ENCODE measurements at regions not wholly inside any gene's neighbourhood (a gene's known extent, or its start where the extent isn't known, plus 50 kb on each side); places are given as distances from the start of the nearest gene placed in this dataset.
"Not testable (repeated sequence)": the region's sequence is repeated elsewhere in the genome, so short reads cannot be mapped to it uniquely, and the experiment has no call there.

DNA sequence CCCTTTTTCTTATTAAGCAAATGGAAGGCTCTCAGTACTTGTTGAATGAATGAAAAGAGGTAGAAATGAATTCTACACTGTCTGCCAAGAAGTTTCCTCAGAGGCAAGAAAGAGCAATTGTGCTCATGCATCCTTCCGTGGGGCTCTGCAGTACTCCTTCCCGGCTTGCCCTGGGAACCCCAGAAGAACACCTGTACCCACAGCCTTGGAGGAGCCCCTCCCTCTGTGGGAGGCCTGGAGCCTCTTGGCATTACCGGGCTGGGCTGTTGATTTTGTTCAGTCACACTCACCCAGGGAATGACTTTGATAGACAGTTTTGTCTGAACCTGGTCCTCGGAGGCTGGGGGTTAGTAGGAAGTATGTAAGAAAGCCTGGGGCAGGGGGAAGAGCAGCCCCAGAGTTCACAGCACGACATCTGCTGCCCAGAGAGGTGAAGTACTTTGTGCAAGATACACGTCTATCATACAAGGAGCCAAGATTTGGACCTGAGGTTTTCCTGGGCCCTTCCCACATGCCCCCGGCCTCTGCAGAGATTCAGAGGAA, 134.8 kb upstream of the GDF10 start:
- no peak for DNase-seq (ENCODE audit: low read depth in 1 of 2, low spot score in 1 of 2)

DNA sequence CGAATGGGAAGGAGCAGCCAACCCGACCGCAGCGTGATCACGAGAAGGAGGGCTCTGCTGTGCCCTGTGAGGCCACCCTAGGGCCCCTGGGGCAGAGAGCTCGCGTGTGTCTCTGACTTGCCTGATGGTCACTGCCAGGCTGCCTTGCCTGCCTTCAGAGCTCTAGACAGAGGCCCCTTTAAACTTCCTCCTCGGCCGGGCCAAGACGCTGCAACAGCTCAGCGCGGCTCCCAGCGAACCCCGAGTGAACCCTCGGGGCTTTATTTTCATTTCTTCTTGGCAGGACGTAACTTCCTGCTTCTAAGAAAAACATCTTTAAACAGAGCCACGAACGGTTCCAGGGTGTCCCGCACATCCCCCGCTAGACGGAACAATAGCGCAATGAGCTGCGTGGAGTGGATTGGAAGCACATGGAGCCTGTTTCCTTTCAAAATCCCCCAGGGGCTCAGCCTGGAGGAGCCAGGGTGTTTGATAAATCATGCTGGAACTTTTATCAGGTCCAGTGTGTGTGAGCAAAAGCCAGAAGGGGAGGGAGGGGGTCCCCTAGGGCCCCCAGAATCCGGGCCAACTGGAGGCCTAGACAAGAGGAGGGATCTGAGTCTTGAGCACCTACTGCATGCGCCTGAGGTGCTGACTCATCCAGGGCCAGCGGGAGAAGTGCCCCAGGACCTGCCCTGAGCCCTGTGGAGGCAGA, 134.1 kb upstream of the GDF10 start:
- peak in 1 of 2 donors; percentile 27 for DNase-seq (ENCODE audit: low read depth in 1 of 2, low spot score in 1 of 2)

DNA sequence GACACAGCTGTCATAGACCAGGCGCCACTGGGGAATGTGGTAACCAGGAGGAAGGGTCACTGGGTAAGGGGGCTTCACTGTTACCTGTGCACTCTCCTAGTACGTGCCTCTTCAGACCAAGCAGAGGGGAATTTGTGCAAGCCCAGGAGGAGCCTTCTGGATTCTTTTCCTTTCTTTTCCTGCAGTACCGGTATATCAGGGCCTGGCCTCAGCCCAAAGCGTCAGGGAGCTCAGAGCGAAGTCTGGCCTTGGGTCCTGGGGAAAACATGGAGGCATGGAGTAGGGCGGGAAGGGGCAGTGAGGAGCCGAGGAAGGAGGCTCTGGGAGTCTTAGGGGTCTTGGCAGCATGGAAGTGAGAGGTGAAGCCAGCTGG, 133.6 kb upstream of the GDF10 start:
- no peak for DNase-seq (ENCODE audit: low read depth in 1 of 2, low spot score in 1 of 2)

DNA sequence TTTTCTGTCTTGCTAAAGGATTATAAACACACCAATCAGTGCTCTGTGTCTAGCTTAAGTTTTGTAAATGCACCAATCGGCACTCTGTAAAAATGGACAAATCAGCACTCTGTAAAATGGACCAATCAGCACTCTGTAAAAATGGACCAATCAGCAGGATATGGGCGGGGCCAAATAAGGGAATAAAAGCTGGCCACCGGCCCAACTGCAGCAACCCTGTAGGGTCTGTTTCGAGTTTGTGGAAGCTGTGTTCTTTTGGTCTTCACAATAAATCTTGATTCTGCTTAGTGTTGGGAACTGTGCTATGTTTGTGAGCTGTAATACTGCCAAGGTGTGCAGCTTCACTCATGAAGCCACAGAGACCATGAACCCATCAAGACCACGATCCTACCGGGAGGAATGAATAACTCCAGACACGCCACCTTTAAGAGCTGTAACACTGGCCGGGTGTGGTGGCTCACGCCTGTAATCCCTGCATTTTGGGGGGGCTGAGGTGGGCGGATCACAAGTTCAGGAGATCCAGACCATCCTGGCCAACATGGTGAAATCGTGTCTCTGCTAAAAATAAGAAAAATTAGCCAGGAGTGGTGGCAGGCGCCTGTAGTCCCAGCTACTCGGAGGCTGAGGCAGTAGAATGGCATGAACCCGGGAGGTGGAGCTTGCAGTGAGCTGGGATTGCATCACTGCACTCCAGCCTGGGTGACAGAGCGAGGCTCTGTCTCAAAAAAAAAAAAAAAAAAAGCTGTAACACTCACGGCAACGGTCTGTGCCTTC, 133.0 kb upstream of the GDF10 start:
- not testable (repeated sequence) for DNase-seq (ENCODE audit: low read depth in 1 of 2, low spot score in 1 of 2)

DNA sequence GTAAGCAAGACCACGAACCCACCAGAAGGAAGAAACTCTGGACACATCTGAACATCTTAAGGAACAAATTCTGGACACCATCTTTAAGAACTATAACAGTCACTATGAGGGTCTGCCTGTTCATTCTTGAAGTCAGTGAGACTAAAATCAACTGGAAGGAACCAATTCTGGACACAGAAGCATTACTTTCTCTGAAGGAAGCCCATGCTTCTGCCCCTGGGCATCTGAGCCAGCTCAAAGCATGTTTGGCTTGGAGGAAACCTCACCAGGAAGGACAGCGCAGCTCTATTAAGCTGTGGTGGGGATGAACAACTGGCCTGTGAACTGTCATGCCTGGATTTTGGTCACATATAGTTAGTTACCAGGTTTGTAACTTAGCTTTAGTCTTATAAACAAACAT, 132.4 kb upstream of the GDF10 start:
- no peak for DNase-seq (ENCODE audit: low read depth in 1 of 2, low spot score in 1 of 2)

DNA sequence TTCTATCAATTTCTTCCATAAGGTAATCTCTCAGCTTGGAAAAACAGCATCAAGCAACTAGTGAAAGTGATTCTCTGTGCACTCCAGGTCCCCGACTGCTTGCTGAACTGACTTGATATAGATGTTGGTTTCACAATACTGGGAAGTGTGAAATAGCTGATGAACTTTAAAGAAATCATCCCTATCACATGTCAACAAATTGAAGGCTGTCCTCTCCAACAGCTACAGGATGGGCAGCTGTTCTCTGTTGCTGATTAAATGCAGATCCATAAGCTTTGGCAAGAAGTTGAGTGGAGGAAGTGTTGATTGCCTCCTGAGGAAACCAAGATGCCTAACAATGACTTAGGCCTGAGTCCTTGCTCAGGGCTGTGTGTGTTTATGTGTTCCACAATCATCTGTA, 130.4 kb upstream of the GDF10 start:
- no peak for DNase-seq (ENCODE audit: low read depth in 1 of 2, low spot score in 1 of 2)

DNA sequence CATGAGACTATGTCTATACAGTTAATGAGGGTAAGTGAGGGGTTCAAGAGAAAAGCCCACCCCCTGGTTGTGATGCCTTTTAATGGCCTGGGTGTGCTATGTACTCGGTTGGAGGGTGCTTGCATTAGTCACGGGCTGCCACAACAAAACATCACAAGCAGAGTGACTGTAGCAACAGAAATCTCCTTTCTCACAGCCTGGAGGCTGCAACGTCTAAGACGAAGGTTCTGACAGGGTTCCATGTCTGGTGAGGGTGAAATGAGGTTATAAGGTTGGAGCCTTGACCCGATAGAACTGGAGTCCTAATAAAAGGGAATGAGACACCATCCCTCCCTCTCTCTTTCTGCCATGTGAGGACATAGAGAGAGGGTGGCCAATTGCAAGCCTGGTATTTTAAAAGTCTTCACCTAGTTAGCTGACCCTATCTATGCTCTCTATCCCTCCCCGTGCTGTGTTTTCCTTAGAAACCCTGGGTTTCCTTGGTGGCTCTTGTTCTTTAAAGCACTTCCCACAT, 126.0 kb upstream of the GDF10 start:
- DNase-seq (ENCODE audit: low read depth in 1 of 2, low spot score in 1 of 2), result no peak

DNA sequence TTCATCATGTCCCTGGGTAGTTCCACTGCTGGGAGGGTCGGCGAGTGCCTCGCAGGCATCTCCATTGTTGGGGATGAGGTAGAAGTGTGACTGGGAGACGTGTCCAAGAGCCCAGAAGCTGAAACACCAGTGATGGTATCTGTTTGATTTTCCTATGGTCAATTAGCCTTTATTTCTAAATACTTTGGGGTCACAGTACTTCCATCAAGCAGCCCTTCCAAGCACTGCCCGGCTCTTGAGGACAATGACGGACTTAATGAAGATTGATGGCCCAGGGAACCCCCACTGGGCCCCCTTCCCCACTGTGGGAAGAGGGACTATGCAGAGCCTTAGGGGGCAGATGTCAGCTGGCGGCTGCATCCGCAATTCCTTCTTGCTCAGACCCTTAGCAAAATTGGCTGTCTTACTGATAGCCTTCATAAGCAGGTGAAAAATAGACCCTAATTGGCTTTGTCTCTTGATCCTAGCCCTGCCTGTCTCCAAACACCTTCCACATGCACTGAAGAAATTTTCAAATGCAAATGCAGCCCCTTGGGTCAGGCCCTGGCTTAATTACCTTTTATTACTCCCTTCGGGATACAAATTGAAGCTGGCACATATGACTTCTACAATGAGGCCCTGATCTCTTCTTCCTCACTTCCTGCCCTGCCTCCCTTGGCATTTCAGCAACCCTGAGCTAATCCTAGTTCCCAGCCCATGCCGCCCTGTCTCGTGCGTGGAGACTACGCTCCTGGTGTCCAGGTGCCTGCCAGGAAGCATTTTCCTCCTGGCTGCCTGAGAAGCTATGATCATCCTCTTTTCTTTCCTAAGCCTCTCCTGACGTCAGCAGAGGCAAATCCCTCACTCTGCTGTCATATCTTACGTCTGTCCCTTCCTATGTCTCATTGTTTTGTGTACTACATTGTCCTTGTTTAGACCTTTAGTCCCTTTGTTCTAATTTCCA, 124.5 kb upstream of the GDF10 start:
- DNase-seq (ENCODE audit: low read depth in 1 of 2, low spot score in 1 of 2), result no peak

DNA sequence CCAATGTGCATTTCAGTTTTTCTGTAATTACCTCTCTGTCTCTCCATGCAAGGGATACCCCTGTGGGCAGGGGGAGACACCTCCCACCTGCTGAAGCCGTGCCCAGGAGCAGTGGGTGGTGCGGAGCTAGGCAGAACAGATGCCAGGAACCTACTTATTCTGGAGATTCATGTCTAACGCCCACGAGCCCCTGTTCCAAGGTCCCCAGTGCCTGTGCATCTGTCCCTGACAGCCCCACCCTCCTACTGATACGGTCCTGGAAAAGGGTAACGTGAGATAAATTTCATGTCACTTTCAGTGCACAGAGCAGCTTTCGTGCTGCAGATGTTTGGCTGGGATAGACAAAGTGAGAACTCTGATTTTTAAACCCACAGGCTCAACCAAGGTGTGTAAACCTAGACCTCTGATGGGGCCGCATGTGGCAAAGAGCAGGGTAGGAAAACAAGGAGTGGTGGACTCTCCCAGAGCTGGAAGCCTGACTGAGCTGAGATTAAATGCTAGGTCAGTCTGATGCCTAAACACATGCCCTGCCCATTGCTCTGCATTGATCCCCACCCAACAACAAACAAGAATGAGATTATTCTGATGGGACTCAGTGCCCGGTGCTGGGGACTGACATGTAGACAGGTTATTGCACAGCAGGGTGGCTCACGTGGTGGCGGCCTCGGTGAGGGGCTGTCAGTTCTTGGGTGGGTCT, 123.6 kb upstream of the GDF10 start:
- DNase-seq (ENCODE audit: low read depth in 1 of 2, low spot score in 1 of 2), result no peak

DNA sequence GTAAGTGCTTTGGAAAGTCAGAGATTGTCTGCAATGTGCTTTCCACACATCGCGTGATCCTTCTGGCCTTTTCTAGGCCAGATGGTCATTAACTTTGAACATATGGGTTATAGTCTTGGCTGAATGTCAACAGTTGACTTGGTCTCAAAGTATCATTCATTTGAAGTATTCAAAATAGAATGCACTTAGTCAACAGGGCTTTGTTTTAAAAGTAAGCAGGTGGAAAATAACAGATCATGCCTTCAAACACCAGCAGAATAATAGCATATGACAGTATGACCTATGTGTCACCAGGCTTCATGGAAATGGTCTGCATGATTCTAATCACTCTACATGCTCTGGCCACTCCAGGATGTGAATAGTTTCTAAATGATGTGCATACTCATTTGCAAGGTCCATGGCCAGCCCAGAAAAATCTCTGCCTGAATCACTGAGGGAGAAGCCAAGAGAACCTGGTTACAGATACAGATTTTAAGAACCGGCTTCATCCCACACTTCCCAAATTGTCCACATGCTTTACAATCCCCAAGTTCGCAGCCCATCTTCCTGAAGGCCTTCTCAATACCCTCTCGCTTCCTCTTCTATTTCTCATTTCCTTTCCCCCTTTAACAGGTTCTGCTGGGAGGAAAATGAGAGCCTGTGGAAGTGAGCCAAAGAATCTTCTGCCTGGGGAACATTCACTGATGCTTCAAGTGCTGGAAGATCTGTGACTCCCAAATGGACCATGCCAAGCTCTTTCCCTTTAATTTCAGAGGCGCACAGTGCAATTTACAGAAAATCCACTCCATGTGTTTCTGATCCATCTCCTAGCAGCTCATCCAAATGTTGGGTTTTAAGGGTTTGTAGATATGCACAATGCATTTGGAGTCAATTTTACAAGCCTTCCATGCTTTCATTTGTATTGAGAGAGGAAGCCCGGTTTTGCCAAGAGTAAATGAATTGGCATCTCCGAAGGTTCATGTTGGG, 122.8 kb upstream of the GDF10 start:
- DNase-seq (ENCODE audit: low read depth in 1 of 2, low spot score in 1 of 2), result no peak

DNA sequence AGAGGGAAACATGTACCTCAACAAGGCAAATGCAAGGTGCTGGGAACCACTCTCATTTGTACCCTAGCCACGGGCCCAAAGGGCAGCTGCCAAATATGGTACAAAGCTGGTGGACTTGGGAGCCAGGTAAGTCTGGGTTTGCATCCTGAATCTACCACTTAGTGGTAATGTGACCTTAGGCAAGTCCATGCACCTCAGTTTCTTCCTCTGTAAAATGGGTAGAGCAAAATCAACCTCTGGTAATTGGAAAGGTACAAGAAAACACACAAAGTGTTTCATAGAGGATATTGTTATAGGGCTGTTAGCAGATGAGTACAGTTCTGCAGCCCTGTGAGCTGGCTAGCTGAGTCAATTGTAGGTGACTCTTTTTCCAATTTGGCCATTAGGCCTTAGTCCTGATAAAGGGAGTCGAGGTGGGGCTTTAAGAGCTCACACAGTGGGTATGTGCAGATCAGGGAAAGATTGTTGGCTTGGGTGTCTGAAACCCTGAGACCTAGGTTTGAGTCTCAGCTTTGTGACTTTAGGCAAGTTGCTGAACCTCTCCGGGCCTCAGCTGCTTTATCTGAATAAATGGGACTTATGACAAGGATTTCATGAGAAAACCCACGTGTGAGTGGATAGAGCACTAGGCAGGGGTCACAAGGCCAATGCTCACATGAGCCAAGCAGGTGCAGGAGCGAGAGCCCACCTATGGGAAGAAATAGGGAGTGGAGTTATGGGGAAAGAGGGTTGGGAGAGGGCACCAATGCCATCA, 121.3 kb upstream of the GDF10 start:
- DNase-seq (ENCODE audit: low read depth in 1 of 2, low spot score in 1 of 2), result no peak

DNA sequence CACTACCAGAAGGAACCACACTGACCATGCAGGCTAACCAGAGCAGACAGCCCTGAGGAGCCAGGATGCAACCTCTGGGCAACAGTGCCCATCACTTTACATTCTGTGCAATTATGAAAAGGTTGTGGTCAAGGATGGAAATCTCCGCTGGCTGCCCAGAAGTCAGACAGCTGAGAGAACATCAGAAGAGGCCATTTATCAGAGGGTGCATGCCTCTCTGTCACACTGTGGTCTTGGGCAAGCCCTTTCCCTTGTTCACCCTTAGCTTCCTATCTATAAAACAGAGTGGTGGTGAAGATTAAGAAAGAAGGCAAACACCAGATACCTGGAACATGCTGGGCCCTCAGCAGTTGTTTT, 120.7 kb upstream of the GDF10 start:
- no peak for DNase-seq (ENCODE audit: low read depth in 1 of 2, low spot score in 1 of 2)

DNA sequence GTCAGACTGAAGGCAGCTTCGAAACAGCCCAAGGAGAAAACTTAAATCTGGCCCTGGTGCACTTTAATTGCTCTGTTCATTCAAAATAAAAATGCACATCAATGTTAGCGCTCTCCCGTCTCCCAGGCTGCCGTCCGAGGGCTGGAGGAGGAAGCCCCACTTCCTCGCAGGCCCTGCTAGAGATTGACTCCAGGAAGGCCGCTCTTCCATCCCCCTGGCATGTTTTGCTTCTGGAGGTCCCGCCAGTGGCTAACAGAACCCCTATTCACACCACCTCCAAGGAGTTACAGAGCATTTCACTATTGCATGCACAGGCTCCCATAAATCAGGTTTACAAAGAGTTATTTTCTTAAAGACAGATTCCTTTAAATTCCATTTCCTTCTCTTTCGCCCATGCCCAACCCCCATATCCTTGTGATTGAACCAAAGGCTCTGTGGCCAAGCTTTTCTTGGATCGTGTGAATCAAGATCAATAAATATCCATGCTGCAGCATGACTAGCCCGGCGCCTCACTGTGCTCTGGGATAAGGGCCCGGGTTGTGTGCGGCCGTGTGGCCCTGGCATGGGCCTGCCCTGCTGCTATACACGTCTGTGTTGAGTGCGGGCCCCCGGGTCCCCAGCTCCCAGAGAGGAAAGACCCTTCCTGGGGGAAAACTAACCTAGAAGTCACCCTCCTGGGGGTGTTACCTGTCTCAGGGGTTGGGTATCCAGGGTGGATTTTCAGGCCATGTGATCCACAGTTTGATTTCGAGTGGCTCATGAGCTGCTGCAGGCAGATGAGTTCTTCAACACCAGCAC, 118.7 kb upstream of the GDF10 start:
- DNase-seq (ENCODE audit: low read depth in 1 of 2, low spot score in 1 of 2), result no peak

DNA sequence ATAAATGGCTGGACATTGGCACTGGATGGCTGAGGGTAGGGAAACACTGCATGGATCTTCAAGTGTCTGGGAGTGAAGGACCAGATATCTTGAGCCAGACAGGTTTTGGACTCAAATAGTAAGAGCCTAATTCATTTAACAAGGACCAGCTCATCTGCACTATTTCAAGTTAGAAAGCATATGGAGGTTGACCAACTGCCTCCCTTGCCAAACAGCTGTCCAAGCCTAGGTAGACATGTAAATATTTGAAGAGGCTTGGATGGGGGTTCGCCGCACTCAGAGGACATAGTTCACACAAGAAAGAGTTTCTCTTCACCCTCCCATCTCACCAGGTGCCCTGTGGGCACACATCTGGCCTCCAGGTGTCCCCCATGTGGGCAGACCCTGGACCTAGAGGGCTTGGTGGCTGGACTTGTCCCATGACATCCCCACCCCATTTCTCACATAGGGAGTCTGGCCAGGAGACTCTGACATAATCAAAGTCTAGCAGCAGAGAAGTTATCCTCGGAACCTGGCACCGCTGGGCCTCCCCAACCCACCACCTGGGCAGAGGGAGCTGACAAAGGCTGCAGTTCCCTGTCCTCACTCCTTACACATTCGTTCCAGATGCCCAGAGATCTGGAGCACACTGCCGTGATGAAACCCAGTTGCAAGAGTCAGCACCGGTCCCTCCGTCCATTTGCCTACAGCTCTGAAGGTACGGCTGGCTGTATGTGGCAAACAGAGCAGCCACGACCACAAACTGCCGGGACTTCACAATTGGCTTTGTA, 116.9 kb upstream of the GDF10 start:
- DNase-seq (ENCODE audit: low read depth in 1 of 2, low spot score in 1 of 2), result no peak

DNA sequence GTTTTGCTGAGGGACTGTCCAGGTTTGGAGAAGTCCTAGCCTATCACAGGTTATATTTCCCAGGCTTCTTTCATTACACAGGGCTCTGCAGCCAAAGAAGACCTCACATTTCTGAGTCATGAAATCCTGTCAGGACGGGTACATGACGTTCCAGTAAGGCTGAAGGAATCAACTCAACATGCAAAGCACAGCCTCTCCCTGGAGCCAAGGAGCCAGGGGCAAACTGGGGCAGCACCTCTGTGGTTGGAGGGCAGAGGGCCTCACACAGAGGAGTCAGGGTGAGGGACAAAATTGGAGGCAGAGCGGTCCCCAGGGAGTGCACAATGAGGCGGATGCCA, 116.3 kb upstream of the GDF10 start:
- DNase-seq (ENCODE audit: low read depth in 1 of 2, low spot score in 1 of 2), result no peak

DNA sequence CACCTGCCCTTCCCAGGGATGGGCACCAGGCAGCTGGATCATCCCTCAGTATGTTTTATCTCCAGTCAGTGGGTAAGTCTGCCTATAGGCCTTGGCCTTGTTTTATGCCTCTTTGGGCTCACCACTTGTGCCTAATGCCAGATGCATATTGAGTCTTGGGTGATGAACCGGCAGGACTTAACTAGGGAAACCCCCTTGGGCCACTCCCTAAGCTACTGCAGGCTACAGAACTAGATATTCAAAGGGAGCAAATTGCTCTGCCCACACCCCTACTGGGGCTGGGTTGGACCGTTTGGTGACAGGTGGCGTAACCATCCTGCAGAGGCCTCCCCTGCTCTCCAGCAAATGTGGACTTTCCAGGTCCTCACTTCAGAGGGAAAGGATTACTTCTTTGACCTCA, 115.7 kb upstream of the GDF10 start:
- no peak for DNase-seq (ENCODE audit: low read depth in 1 of 2, low spot score in 1 of 2)

DNA sequence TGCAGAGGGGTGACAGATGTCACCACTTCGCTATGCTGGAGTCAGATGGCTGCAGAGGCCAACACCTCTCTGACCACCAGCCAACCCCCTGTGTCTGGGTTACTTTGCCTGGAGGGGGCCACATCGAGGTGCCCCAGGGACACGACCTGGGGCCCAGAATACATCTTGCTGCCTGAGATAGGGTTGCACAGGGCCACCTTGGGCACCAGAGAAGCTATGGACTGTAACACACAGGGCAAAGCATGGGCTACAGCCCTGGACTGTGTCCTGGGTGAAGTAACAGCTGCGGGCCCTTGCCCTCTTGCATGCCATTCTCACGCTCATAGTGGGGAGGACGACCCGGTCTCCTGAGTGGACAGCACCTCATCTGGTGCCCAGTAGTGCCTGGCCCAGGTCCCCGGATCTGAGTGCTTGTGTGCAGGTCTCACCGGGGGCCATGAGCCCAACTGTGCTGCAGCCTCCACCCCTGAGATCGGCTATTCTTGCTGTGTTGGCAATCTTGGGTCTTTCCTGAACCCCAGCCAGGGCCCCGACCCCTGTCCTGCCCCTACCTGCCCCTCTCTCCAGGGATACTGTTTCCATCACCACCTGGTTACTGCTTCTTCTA, 115.2 kb upstream of the GDF10 start:
- no peak for DNase-seq (ENCODE audit: low read depth in 1 of 2, low spot score in 1 of 2)

All from stimulated activated CD4-positive, alpha-beta T cell treated with anti-CD3 and anti-CD28 coated beads, Interleukin-15, amount 100 ng/mL, for 1 hour (primary cell).